Stimulated activated CD4-positive, alpha-beta T cell treated with anti-CD3 and anti-CD28 coated beads, Interleukin-4, amount 100 ng/mL, for 1 hour (primary cell): ENCODE measurements at regions not wholly inside any gene's neighbourhood (a gene's known extent, or its start where the extent isn't known, plus 50 kb on each side); places are given as distances from the start of the nearest gene placed in this dataset.

ENCODE experiments used
- DNase-seq: peaks from one replicate; pipeline ENCODE4 v3.0.0-alpha.2; 2020

DNA sequence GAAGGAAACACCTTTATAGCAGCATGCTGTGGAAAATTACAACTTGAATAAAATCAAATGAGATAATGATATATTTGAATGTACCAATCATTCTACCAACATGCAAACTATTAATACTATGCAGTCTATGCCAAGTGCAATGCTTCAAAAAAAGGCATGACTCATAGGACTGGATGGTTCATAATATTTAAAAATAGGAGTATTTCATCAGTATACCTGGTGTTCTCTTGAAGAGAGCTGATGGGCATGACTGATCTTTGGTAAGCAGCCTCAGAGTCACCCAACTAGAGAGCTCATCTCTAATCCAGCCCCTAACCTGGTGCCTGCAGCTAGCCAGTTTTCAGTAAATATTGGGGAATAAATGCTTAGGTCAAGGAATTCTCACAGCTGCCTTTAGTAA is 434.7 kb upstream of the ARRDC4 start:
- no peak for DNase-seq

DNA sequence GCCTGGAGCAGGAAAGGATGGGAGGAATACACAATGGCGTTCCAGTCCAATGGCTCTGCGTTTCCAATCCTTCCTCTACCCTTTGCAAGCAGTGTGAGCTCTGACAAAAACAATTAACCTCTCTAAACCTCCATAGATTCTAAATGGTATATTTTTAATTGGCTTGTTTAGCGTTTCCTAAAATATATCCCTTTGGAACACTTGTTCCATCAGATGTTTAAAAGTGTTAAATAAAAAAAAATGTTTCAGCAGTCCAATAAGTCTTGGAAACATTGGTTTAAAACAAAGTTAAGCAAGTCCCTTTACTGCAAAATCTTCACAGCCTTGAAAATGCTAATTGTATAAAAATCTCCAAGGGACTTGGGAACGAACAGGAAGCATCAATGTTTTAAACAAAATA is 432.3 kb upstream of the ARRDC4 start:
- DNase-seq, result no peak

DNA sequence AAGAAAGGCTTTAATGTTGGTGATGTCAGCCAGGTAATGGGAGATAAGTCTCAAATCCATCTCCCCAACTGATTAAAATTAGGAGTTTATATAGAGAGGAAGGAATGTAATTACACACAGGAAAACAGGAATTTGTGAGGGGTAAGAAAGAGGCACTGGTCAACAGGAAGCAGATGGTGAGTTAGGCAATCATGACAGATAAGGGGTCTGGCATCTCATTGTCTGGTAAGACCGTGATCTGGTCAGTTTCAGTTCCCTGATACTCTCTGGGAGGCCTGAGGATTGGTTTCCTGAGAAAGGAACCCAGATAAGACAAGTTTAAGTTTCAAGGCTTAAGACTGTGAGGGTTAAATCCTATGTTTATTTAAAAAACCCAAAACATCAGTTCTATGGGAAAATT is 414.7 kb upstream of the ARRDC4 start:
- DNase-seq, result no peak

DNA sequence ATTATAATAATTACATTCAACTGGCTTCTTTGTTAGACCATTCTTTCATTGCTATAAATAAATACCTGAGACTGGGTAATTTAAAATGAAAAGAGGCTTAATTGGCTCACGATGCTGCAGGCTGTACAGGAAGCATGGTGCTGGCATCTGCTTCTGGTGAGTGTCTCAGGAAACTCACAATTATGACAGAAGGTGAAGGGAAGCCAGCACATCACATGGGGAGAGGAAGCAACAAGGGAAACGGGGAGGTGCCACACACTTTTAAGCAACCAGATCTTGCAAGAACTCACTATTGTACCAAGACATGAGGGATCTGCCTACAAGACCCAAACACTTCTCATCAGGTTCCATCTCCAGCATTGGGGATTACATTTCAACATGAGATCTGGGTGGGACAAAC is 413.1 kb upstream of the ARRDC4 start:
- DNase-seq, result no peak

DNA sequence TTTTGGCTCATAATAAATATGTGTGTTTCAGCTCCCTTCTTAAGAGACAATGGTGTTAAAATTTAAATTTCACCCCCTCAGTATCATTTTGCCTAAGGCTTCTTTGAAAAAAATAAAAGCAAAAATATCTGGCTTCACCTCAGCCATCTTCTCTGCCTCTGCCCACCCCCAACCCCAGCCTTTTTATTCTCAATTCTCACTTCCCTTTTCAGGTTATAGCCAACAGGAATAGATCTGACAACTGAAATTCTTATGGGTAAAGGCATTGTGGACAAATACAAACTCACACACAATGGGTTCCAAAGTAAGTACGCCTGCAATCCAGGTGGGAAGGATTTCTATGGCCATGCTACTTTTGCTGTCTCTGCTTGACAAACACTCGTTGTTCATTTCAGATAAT is 399.0 kb upstream of the ARRDC4 start:
- no peak for DNase-seq

DNA sequence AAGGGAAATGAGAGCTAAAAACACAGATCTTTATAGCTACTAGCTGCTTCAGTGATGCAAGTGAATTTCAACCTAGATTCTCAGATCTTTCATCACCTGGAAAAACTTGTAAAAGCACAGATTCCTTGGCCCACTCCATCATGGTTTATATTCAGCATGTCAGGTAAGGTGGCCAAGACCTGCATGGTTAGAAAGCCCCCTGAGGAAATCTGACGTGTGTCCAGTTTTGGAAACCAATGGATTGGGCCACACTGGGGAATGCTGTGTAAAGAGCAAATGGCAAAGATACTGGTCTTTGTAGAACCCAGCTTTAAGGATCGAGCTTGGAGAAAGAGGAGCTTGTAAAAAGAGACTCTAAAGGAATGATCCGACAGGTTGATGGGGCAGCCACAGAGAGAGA is 397.0 kb upstream of the ARRDC4 start:
- DNase-seq, result no peak

DNA sequence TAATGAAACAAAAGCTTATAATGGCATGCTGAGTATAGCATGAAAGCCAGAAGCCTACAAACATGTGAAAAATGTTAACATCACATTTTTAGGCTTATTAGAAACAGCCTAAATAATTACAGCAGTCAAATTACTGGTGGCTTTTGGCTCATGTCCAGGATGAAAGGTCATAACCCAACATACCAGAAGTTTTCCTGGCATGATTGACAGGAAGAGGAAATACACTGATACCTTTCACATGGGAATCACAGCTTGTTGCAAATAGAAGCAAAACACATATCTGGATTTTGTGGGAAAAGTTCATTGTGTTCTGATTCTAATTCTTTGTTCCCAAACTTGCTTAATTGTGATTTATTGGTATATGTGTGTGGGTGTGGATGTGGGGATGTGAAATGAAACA is 393.5 kb upstream of the ARRDC4 start:
- no peak for DNase-seq

DNA sequence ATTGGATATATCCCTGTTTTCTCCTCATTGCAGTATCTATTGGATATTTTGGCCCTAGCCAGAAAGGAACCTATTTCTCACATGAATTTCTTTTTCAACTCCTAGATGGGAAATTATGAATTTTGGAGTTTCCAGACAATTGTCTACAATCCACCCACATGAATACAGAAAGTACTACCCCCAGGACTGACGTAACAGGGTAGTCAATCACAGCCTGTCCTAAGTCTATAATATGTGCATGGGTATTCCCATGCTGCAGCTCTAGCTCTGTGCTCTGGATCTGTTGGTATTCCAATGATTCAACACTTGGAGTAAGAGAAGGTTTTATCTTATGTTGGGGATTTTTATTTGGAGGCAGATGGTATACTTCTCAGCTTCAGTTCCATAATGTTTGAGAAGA is 393.1 kb upstream of the ARRDC4 start:
- no peak for DNase-seq

DNA sequence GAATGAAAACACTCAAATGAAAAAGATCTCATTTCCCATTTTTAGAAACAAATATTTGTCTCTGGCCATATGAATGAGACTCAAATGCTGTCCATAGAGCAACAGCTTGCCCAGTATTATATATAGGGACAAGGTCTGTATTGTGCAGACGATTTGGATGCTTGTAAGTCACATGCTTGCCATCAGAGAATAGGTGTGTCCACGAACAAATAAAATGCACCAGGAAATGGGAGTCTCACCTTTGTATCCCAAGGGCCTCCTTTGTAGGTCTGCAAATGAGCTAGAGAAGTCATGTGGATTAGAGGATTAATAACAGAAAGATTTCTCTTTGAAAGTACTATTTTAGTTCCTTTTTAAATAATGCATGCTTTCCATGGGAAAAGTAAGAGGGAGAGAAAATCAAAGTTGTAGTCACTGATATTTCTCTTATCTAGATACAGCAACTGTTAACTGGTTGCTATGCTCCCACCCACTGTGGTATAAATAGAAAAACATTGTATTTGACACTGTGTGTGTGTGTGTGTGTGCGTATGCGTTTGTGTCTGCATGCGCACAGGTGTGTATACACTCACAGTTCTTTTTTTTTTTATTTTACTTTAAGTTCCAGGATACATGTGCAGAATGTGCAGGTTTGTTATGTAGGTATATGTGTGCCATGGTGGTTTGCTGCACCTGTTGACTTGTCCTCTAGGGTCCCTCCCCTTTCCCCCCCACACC is 383.4 kb upstream of the ARRDC4 start:
- DNase-seq, result no peak

DNA sequence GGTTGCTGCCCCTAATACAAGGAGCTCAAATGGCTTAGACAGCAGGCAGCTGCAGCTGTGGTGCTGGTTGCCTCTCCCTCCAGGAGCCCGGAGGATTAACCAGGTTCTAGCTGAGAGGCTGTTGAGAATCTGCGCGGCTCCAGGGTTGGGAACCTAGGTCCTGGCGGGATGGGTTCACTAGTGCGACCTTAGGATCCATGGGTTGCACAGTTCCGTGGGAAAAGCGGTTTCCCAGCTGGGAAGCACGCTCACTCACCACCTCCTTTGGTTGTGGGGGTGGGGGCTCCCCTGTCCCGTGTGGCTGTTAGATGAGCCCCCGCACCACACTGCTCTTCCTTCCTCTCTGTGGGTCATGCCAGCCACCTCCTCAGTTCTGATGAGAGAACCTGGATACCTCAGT is 375.1 kb upstream of the ARRDC4 start:
- no peak for DNase-seq

DNA sequence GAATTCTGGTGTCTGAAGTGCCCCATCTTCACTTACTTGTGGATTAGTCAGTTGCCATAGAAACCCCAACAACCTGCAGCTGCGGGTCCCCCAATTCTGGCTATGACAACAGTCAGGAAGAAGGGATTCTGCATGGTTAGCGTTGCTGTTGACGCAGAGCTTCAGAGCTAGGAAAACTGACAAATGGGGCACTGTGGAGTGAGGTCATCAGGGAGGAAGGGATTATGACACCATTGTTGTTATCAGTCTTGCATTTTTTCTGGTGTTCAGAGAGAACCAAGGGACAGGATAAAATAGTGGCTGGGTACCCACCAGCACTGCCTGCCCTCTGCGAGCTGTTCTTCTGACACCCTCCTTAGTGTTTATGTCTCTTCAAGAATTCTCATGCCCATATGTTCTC is 367.7 kb upstream of the ARRDC4 start:
- no peak for DNase-seq

DNA sequence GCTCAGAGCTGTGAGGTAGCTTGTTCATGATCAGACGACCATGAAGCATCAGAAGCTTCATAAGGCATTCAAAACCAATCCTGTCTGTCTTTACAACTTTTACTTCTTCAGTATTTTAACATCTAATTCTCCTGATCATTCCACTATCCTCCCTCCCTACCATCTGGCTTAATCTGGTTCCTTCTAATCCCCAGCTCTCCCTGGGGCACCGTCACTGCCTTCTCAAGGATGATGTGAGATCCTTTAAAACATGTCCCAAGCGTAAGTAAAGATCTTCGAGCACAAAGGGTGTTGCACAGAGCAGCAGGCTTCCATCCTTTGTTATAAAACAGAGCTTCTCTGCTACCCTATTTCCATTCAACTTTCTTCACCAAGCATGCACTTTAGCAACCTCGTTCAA is 362.7 kb upstream of the ARRDC4 start:
- DNase-seq, result no peak

DNA sequence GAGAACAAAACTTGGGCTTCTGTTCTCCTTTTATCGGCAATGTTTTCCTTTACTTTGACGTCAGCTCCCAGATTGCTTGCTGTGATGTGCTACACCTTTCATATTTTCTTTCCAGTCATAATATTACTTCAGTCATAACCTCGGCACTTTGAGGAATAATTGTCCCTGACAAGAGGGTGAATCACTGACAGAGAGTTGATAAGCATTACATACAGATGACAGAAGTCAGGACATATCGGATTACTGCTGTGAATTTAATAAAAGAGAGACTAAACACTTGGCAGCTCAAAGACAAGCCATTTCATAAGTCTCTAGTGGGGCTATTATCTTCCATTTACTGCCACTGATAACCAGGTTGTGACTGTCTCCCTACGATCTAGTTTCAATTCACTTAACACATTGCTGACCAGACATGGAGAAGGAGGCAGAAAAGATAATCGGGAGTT is 362.1 kb upstream of the ARRDC4 start:
- DNase-seq, result no peak

DNA sequence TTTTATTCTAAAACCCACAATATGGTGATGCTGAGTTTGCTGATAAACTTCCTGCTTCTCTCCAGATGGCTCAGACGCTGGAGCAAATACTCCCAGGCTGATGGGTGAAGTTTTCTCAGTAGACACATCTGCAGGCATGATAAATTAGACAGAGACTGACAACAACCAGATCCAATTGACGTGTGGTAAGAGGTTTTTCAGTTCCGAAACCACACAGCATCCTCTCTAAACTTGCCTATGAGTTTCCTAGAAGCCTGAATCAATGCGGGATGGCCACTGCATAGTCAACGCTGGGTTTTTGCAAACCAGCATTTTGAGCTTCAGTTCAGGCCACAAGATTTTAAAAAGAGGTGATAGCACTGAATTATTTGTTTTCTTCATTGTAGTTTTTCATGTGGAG is 360.3 kb upstream of the ARRDC4 start:
- DNase-seq, result no peak

DNA sequence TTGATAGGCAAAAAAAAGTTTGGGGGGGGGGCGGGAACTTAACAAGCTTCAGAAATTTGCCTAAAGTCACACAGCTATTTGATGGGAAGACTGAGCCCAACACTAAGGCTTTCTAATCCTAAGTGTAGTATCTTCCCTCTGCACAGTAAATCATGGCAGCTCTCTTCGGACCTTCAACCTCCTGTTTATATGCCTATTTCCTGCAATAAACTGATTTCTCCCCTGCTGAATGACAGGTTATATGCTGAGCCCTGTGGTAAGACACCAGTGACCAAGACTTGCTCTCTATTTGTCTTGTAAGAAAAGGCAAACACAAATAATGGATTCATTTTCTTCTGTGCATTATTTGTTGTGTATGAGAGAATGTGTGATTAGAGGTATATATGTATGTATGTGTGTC is 355.8 kb upstream of the ARRDC4 start:
- DNase-seq, result no peak

DNA sequence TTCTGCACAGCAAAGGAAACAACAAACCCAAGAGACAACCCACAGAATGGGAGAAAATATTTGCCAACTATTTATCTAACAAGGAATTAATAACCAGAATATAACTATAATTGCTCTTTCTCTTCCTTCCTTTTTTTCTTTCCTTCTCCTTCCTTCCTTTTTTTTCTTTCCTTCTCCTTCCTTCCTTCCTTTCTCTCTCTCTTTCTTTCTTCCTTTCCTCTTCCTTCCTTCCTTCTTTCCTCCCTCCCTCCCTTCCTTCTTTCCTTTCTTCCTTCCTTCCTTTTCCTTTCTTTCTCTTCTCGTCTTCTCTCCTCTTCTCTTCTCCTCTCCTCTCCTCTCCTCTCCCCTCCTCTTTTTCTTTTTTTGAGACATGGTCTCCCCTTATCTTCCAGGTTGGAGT is 345.4 kb upstream of the ARRDC4 start:
- DNase-seq, result no peak

DNA sequence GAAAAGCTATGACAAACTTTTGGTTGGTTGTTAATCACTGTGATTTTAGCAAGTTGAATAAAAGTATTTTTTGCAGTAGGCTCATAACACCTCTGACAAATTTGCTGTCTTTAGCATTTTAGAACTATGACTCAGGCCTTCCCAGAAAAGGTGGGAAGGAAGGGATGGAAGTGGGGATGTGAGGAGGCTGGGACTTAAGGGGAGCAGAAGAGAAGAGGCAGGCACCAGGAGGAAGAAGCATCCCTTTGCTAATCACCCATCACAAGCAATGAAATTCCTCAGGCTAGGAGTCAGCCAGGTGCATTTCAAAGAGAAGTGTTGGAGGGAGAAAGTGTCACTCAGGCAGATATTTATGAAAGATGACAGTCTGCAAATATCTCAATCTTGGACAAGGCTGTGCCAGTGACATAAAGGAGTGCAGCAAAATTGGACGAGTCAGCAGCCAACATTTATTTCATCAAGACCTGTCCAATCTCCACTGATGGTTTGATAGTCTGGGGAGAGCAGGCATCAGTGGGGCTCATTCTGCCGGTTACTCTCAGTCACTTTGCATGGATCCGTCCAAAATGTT is 337.3 kb upstream of the ARRDC4 start:
- DNase-seq, result no peak

DNA sequence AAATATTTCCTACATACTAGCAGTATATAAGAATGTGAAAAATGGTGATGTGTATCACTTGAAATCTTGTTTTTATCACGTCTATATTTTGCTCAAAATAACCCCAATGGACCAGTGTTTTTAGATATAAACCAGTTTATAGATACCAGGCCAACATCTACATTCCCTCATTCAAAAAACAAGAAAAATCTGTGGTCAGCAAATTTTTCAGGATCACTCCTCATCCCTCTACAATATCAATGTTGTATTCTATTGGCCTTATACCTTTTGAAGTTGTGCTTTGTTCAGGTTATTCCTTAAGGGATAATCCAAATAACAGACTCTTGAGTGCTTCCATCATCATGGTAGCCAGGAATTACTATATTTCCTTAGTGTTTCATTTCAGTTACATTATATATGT is 332.9 kb upstream of the ARRDC4 start:
- DNase-seq, result no peak

DNA sequence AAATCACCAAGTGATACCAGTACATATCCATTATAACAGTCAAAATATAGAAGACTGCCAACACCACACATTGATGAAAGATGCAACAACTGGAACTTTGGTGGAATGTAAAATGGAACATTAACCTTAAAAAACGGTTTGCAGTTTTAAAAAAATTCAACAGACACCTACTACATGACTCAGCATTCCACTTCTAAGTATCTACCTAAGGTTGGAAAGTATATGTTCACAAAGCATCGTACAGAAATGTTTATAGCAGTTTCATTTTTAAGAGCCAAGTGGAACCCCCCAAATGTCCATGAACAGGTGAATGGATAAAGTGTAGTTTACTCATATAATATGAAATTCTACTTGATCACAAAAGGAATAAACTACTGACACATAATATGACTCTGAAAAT is 314.7 kb upstream of the ARRDC4 start:
- DNase-seq, result no peak

DNA sequence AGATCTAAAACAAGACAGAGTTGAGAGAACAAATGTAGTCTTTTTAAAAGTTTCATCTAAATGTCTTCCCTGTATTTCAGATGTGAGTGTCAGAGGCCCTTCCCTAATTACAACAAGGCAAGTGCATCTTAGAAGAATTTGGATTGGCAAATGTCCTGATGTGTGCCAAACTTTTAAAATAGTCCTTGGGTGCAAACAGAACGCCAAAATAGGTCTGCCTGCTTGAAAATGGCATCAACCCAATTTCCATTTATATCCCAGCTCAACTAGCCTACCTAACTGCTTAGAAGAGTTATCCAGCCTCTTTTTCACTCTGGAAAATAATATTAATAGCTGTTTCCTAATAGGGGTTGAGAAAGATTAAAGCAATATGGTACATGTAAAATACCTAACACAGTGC is 311.8 kb upstream of the ARRDC4 start:
- no peak for DNase-seq

DNA sequence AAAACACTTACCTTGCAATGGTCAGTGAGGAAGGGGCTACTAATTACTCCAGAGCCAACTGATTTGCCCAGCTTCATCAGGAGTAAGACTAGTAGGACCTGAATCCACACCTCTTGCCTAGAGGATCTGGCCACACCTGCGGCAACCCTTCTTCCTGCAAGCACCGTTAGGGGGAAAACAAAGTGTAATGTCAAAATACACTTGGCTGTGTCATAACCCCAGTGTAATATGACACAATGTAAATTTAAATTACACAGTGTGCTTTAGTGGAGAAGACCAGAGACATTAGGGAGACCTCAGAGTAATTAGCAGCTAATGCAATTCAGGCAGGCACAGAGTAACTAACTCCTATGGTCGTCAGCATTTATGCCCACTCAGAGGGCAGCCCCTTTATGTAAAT is 308.5 kb upstream of the ARRDC4 start:
- no peak for DNase-seq

DNA sequence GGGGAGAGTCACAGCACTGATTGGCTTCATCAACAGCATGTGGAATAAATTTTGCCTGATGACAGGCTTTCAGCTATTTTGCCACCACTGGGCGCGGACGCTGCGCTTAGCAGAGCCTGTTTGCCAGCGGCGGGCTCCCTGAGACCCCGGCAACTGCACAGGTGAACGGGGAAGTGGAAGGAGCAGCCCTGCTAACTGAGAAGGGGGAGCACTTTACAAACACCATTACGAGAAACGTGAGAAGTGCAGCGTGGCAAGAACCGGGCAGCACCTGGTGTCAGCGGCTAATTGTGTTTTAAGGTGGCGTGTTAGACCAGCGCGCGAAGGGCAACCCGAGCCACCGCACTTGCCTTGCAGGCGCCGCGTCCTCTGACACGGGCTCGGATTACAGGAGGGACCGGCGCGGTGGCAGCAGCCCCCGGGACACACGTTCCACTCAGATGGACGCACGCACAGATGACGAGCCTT is 307.8 kb upstream of the ARRDC4 start:
- DNase-seq, result no peak

DNA sequence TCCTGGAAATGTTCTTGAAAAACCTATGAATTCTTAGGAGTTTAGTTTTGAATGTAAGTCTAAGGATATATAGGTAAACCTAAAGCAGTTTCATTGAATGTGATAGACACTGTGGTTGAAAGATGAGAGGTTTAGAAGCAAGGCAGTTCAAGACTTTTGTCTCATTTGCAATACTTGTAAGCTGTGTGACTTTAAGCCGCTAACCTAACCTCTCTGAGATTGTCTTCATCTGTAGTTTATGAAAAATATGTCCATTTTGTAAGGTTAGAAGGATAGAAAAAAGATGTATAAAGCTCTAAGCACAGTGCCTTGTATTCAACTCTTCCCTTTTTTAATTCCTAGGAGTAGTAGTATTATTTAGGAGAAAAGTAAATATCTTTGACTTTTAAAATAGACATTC is 306.6 kb upstream of the ARRDC4 start:
- no peak for DNase-seq

DNA sequence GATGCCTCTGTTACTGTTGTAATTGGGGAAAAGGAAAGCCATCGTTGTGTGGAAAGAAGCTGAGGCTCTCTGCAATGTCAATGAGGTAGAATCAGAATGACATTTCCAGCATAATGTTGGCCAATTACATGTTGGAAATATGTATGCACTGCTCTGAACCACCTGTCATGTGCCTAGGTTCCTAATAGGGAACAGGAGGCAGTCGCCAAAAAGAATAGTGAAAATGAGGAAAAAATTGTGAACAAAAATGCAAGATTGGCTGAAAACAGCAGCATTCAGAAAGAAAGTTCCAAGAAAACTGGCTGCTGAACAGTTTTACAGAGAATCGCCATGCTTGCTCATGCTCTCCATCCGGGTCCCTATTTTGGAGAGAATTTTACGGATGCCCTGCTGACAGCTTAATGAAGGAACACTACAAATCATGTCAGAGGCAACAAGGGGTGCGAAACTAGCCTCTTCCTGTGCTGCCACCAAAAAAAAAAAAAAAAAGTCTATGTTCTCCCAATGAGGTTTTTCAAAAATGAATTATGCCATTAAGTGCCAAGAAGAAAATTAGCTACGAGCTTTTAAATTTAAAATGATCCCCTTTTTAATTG is 305.9 kb upstream of the ARRDC4 start:
- DNase-seq, result no peak

DNA sequence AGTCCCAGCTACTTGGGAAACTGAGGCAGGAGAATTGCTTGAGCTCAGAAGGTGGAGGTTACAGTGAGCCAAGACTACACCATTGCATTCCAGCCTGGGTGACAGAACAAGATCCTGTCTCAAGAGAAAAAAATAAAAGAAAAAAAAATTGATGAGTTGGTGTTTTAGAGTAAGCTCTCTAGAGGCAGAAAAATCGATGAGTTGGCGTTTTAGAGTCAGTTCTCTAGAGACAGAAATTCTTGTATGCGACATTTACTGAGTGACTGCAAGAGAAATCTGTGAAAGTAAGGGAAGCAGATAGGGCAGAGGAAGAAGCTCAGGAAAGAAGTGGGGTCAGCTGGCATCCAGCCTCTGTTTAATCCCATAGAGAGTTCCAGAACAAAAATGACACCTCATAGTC is 298.7 kb upstream of the ARRDC4 start:
- no peak for DNase-seq
